Heart left ventricle (tissue), 13 donors: ENCODE measurements at regions not wholly inside any gene's neighbourhood (a gene's known extent, or its start where the extent isn't known, plus 50 kb on each side); places are given as distances from the start of the nearest gene placed in this dataset.

Experiments used
- POLR2A ChIP-seq, 2 donors: fragments of 450-650 bp; IDR thresholded peaks; one replicate each; pipeline ENCODE4 v1.6.1; 2017; ENCODE audit warnings: antibody characterized with exemption in 2 of 2, mild to moderate bottlenecking in 2 of 2, moderate library complexity in 2 of 2
- TF ChIP-seq, protein P1 (sequence below), 12 donors: fragments of 200-600 bp; sonication (generic) in 4 of 12; IDR thresholded peaks; one replicate each; pipeline versions ENCODE4 v1.5.0 to v1.8.0; 2018 to 2022; ENCODE audit warnings: antibody characterized with exemption in 12 of 12, mild to moderate bottlenecking in 5 of 12
- donor health status: ischemic (EF 13 %, LVEDD 7.1; RV severe dilation, severe dysfunction).
- donor health status: DM: no; HTN: yes; CAD: no.
- donor health status: DM: no; HTN: no; CAD: no.
- donor health status: ischemic (EF 25% LVEDD 6.9; RV normal size, moderate dysfunction).
- donor health status: ischemic (EF 25% LVEDD 5.7; RV mildly dilated, moderate dysfunction).
- donor health status: ischemic (EF 35%, LVEDD 5.7; RV mildly dilated, moderate dysfunction).
- donor health status: nonischemic (EF 11% LVEDD 7.7; RV severe dilation, severe dysfunction).
- donor health status: DM: yes; HTN: yes; CAD: no.
- donor health status: PGD.
- donor health status: ischemic (EF 29% LVEDD 5.4; RV normal size, mild dysfunction).
- donor health status: nonischemic (EF 23%, LVEDD 6.1; RV moderate dilation, normal function).

DNA sequence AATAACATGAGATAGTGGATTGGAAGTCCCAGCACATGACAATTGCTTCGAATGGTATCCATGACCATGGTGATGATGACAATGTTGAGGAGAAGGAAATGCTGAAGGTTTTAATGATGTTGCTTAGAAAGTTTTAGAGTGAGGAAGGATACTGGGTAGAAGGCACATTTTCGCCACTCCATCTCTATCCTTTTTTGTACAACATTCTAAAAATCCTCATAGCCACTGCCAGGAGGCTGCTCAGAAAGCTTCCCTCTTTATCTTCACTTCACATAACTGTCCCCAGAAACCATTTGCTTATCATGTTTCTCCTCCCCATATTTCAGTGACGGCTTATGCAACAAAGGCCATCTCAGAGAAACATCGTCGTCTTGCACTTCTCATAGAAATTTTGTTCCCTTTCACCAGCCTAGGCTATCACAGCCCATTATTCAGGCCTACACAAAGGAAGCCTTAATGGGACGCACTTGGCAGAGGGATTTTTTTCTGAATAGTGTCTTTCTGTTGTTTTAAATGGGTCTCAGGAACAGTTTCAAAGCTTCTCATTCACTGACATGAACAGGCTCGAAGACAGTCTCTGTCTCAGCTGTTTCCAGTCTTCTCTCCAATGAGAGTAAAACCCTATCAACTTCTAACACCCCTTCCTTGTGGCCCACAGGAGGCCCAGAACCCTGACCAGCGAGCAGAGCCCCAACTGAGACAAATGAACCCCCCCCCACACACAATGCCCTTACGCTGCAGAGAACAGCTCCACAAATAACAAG, 506.7 kb downstream of the HAPSTR1 start:
- TF ChIP-seq POLR2A (IDR thresholded peaks at IDR 0.05): no peak
- TF ChIP-seq, protein P1, sequence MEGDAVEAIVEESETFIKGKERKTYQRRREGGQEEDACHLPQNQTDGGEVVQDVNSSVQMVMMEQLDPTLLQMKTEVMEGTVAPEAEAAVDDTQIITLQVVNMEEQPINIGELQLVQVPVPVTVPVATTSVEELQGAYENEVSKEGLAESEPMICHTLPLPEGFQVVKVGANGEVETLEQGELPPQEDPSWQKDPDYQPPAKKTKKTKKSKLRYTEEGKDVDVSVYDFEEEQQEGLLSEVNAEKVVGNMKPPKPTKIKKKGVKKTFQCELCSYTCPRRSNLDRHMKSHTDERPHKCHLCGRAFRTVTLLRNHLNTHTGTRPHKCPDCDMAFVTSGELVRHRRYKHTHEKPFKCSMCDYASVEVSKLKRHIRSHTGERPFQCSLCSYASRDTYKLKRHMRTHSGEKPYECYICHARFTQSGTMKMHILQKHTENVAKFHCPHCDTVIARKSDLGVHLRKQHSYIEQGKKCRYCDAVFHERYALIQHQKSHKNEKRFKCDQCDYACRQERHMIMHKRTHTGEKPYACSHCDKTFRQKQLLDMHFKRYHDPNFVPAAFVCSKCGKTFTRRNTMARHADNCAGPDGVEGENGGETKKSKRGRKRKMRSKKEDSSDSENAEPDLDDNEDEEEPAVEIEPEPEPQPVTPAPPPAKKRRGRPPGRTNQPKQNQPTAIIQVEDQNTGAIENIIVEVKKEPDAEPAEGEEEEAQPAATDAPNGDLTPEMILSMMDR (IDR thresholded peaks at IDR 0.05): no peak
